ENCODE measurements at regions not wholly inside any gene's neighbourhood (a gene's known extent, or its start where the extent isn't known, plus 50 kb on each side); places are given as distances from the start of the nearest gene placed in this dataset.

- TF ChIP-seq POLR2A (IDR thresholded peaks at IDR 0.05) = no peak
- TF ChIP-seq CTCF (IDR thresholded peaks at IDR 0.05) = no peak
Observed at GRCh38 chr6:76752841-76753240, 680.4 kb upstream of the IMPG1 start.
